ENCODE measurements at regions not wholly inside any gene's neighbourhood (a gene's known extent, or its start where the extent isn't known, plus 50 kb on each side); places are given as distances from the start of the nearest gene placed in this dataset.
"Not testable (repeated sequence)": the region's sequence is repeated elsewhere in the genome, so short reads cannot be mapped to it uniquely, and the experiment has no call there.

GRCh38 chr5:89572696-89573095 lies 689.7 kb upstream of the MEF2C start:
- DNase-seq (ENCODE audit: low read depth, low spot score): no peak

DNA sequence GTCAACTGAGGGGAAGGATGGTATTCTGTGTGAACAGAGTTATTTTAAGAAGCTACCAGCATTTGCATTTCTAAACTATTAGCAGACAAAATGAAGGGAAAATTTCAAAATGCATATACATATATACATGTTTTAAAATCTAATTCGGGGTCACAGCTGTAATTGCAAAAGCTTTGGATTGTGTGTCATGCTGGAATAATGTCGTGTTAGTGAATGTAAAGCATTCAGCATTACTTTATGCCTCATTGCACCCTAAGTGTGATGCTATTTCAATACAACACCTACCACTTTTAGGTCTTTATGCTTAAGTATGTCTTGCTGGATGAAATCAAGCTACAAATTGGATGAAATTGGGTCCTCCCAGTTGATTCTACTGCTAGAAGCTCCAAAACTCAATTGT lies 687.6 kb upstream of the MEF2C start:
- DNase-seq (ENCODE audit: low read depth, low spot score): no peak

GRCh38 chr5:89566340-89566739 lies 683.4 kb upstream of the MEF2C start:
- DNase-seq (ENCODE audit: low read depth, low spot score): no peak

DNA sequence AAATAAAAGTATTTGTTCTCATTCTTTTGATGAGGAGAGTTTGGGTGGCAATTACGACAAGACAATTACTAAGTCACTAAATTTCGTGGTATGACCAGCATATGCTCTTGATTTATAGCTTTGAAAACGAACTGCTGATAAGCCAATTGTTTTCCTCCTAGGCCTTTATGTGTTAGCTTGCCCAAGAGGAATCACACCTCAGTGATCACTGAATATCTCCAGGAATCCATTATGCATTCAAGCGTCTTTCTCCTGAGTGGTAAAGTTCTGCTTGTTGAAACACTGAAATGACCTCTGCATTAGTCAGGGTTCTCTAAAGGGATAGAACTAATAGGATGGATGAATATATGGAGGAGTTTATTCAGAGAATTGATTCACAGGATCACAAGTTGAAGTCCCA lies 677.7 kb upstream of the MEF2C start:
- DNase-seq (ENCODE audit: low read depth, low spot score): no peak

GRCh38 chr5:89556215-89556913 lies 673.4 kb upstream of the MEF2C start:
- DNase-seq (ENCODE audit: low read depth, low spot score): peak; percentile 1

DNA sequence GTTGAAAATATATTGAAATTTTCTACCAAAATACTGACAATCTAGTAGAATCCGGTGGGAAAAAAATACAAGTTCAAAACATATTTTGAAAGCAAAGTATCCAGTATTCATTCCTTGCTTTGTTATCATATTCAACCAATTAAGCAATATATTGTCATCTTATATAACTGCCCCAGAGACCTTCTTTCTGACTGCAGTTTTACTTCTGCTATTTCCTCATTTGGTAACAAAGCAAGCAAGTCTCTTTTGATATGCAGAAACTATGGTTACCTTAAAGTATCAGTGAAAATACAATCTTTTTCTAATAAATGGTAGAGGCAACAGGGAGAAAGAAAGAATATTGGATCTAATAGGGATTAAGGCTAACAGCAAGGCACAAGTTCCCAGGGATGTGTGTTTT lies 663.7 kb upstream of the MEF2C start:
- no peak for DNase-seq (ENCODE audit: low read depth, low spot score)

DNA sequence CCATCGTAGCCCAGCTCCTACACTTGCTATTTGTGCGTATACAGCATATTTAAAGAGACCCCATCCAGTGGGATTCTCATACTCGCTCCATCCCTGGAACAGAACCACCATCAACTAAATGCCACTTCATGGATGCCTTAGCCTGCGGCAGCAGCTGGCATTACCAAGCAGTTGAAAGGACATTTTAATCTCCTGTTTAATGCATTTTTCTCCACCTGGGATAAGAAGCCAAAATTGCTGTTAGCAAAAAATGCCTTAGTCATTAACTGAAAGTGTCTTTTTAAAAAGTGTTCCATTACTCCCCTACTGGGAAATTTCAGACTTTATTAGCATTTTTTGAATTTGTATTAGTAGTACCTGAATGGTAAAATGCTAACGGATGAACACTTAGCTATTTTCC lies 662.6 kb upstream of the MEF2C start:
- DNase-seq (ENCODE audit: low read depth, low spot score): no peak

DNA sequence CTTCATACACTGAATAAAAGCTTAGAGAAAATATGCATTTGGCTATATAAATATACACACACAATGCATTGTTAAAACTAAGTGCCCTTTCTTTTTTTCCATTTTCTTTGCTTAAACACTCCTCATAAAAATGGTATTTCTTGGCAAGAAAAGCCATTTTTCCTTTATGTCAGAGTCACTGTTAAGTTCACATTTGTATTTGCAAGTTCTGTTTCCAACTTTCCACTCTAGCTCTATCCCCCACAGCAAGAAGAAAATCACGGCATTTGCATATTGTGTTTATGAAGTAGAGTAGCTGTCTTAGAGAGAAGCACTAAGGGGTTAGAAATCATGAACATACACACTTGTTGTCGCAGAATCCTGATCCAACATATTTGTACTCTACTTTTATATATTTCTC lies 662.1 kb upstream of the MEF2C start:
- no peak for DNase-seq (ENCODE audit: low read depth, low spot score)

DNA sequence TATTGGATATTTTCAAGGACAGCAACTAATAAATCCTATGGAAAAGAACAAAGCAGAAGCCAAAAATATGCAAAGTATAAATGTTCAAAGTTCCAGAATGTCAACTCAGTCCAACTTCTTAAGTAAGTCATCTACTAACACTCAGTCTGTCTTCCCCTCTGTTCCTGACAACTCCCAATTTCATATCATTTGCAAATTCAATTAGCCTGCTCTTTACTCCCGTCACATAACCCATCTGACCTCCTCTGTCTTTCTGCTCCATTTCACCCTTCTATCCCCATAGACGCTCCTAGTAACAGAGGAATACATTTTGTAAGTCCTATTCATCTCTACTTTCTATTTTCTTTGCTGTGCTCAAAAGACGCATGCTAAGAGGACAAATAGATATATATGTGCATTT lies 659.8 kb upstream of the MEF2C start:
- DNase-seq (ENCODE audit: low read depth, low spot score): no peak

DNA sequence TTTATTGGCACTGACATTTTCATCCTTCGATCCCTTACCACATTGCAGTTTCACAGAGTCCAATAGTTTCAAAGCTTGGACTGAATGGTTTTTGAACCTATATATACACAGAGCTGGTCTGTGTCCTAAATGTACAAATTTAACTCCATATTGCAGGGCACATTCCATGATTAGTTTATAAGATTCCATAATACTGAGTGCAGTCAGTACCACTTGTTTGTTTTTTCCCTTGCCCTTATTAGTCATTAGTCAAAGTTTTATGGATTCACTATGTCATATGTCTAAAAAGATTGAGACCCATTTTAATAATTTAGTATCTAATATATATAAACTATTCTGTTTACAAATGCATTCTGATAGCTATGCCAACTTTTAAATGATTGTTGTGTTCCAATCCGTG lies 654.8 kb upstream of the MEF2C start:
- no peak for DNase-seq (ENCODE audit: low read depth, low spot score)

DNA sequence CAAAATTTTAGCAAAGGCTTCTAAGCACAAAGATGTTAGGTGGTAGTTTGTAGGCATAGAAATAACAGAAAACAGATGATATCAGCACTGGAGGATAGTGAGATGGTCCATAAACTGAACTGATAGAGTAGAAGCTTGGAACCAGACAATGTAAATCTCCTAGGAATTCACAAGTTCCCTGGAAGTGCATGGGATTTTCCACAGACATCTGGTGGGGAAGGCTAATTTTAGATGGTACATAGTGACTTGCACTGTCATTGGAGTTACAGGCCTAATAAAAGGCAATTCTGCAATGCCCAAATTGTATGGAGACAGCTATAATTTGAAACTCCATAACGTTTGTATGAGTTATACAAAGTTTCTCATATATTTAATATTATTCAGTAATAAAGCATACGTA lies 653.0 kb upstream of the MEF2C start:
- DNase-seq (ENCODE audit: low read depth, low spot score): no peak

GRCh38 chr5:89535411-89535810 lies 652.4 kb upstream of the MEF2C start:
- DNase-seq (ENCODE audit: low read depth, low spot score): no peak

DNA sequence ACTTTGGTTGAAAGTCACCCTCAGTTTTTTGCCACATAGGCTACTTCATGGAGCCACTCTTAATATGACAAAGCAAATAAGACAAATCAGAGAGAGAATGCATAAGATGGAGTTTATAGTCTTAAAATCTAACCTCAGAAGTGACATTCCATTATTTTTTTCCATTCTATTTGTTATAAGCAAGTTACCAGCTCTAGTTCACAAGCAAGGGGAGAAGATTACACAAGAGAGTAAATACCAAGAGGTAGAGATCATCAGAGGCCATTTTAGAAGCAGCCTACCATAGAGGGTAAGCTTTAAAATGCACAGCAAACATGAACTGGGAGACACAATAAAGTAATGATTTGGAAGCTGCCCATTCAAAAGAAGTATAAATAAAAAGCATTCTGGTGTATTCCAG lies 651.3 kb upstream of the MEF2C start:
- DNase-seq (ENCODE audit: low read depth, low spot score): no peak

- DNase-seq (ENCODE audit: low read depth, low spot score): no peak
Measured at GRCh38 chr5:89524785-89525184, 641.8 kb upstream of the MEF2C start.

- DNase-seq (ENCODE audit: low read depth, low spot score): not testable (repeated sequence)
Measured at GRCh38 chr5:89523867-89524266, 640.9 kb upstream of the MEF2C start.

- DNase-seq (ENCODE audit: low read depth, low spot score): no peak
Measured at GRCh38 chr5:89520771-89521170, 637.8 kb upstream of the MEF2C start.

GRCh38 chr5:89513299-89514044 lies 630.5 kb upstream of the MEF2C start:
- no peak for DNase-seq (ENCODE audit: low read depth, low spot score)

DNA sequence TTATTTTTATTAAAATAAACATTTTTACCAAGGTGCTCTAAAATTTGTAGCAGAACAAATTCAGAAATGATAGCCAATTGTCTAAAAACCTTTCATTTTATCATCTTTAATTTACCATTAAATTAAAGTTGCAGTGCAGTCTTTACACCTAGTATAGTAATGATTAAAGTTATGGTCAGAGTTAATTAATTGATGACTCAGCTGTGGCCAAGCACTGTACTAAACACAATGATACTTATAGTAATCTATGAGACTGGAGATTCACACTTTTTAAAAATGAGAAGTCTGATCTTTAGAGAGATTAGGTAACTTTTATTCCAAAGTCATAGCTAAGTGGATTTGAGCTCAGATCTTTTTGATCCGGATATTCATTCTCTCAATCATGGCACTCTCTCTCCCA lies 621.1 kb upstream of the MEF2C start:
- DNase-seq (ENCODE audit: low read depth, low spot score): no peak

DNA sequence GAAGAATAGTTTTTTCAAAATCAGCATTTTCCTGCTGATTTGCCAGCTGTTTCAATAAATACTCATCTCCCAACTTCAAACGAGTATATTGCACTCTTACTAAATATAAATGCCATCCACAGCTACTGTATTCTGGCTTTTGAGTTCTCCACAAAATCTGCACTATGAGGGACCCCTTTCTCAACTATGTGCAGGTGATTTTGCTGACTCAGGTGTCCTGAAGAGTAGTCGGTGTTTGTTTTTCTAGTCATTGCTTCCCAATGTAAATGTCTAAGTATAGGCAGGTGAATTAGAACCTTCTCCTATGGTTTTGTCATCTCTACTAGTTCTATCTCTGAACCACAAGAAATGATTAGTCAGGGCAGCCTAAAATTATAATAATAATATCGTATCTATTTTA lies 616.8 kb upstream of the MEF2C start:
- no peak for DNase-seq (ENCODE audit: low read depth, low spot score)

DNA sequence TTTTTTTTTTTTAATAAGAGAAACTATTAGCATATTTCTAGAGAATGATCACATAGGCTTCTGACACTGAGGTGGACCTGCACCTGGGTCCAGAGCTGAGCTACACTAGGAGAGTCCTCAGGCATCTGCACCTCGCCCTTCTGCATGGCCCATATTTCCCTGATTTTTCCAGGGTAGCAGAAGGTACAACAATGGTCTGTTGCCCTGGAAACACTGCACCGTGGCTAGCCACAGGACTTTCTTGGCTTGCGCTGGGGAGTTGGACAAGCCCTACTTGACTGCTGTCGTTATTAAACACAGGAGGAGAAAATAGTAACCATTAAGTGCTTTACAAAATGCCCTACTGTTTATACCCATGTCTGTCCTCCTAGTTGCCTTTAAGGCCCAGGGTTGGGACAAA lies 615.7 kb upstream of the MEF2C start:
- DNase-seq (ENCODE audit: low read depth, low spot score): no peak

- no peak for DNase-seq (ENCODE audit: low read depth, low spot score)
Measured at GRCh38 chr5:89493414-89493813, 610.4 kb upstream of the MEF2C start.

DNA sequence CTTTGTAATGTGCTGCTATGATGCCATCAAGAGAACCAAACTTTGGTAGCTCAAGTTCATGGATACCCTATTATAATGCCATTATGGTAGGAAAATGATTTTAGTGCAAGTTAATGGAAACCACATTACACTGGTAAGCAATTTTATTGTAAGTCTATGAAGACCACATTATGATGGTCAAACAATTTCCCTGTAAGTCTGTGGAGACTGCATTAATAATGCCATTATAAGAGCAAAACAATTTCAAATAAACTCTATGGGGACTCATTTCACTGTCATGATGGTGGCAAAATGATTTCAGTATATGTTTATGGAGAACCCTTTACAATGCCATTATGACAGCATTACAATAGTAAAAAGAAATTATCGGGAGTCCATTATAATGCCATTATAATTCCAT lies 602.0 kb upstream of the MEF2C start:
- no peak for DNase-seq (ENCODE audit: low read depth, low spot score)

DNA sequence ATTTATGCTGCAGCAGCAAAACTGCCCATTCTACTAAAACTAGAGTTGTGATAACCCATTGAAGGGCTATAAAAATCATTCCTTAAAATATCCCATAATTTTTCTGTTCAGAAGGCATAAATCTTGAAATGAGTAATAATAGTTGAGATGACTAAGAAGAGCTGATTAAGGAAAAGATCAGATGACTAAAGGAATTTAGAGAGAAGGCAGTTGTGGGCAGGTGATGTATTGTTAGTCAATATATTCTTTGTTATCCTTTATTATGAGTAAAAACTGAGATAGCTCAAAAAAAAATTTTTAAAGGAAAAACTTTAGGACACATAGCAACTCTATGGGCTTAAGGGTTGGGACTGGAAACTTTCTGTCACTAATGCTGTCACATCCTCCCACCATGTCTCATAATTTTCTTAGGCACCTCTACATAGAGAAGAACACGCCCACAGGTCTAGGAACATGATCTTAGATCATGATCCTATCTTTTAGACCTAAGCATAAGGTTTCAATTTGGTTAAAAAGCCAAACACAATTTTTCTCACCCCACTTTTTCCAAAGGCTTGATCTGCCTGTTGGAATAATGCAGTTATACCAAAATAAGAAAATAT lies 597.5 kb upstream of the MEF2C start:
- no peak for DNase-seq (ENCODE audit: low read depth, low spot score)

All from pulmonary artery endothelial cell (primary cell).